DMS53 treated with DMSO at 0.1 percent for 48 hours (cell line): ENCODE measurements at regions not wholly inside any gene's neighbourhood (a gene's known extent, or its start where the extent isn't known, plus 50 kb on each side); places are given as distances from the start of the nearest gene placed in this dataset.
"Not testable (repeated sequence)": the region's sequence is repeated elsewhere in the genome, so short reads cannot be mapped to it uniquely, and the experiment has no call there.

Experiments used
- DNase-seq: peaks from one replicate; lab custom pipeline; 2025; ENCODE audit not compliant: unreplicated experiment; lab: John Stamatoyannopoulos, UW

DNA sequence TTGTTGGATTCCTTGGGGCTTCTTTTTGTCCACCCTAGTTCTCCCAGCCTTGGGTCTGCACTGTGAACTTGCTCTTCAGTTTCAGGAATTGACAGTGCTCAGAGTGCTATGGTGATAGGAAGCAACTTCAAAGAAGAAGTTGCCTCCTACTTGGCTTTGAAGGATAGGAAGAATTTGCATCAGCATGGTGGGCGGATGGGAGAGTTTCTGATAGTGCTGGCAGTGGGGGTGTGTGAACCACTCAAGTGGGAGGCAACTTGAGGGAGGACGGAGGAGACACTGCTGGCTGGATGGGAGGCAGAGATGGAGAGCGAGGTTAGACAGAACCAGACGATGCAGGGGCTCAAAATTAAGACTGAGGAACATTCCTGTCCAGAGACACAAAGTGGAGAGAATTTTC lies 164.4 kb upstream of the SKOR2 start:
- no peak for DNase-seq

DNA sequence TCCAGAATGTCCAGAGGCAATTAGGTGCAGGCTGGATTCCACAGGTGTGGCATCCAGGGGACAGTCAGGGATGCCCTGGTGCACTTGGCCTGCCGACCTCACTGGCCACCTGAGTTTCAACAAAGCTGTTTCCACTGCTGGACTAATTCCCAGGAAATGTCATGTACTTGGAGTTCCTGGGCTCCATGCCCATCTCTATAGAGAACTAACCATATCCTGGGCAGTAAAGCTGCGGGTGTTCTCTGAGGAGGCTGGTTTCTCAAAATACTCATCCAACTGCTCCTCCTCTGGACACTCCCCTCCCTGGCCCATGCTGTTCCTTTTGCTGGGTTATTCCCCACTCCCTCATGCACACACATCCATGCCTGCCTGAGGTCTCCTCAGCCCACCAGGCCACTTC lies 161.9 kb upstream of the SKOR2 start:
- DNase-seq: no peak

DNA sequence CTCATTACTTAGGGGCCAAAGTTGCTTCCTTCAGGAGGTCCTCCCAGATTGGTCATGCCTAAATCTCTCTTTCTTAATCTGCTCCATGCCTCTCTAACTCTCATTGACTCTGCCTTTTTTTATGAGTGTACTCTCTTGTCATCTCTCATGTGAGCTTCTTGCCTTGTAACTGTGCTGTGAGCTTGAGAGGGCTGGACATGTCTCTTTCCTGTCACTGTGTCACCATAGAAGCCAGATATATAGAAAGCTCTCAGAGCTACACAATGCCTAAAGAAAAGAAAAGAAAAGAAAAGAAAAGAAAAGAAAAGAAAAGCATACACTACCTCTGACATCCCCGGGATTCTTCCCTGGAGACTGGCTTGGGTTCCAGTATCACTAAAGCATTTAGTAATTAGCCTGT lies 161.5 kb upstream of the SKOR2 start:
- DNase-seq: no peak

DNA sequence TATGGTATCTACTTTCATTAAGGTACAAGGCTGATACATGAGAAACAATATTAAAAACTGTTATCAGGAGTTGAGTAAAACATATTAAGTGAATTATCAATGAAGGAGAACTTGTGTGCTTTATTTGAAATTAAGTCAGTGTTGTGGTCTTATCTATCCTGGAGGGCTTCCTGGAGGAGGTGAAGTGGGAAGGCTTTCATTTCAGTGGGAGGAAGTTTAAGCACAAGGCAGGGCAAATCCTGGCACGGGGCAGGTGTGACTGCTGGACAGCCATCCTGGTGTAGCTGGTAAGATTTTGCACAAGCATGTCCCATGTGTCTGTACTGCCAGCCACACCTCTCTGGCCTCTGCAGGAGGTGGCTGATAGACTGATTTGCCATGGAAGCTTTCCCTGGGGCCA lies 159.7 kb upstream of the SKOR2 start:
- DNase-seq: no peak

DNA sequence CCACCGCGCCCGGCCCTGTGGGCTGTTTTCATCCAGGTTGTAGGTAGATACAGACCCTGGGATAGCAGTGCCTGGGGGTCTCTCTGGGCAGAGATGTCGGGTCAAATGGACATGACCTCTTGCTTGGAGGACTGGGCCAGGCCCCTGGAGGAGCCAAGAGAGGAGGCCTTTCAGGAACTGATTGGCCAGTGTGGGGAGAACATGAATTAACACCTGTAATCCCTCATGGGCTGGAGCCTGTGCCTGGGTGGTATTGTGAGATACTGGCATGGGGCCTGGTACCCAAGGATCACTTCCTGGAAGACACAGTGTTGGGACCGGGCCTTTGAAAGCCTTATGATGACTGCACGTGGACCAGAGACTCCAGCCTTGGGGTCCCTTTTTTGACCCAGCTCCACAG lies 158.7 kb upstream of the SKOR2 start:
- no peak for DNase-seq

DNA sequence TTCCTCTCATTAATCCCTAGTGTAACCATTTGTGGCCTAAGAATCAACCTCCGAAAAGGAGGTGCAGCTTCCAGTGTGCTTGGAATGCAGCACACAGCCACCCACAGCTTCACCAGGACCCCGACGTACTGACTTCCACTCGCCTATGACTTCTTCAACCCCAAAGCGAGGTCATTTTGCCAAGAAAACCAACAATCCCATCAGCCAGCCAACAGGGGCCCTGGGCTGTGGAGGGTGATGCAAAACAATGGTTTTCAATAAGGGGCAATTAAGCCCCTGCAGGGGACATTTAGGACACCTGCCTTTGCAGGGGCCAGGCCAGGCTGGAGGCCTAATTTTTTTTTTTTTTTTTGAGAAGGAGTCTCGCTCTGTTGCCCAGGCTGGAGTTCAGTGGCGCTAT lies 158.1 kb upstream of the SKOR2 start:
- DNase-seq: no peak

DNA sequence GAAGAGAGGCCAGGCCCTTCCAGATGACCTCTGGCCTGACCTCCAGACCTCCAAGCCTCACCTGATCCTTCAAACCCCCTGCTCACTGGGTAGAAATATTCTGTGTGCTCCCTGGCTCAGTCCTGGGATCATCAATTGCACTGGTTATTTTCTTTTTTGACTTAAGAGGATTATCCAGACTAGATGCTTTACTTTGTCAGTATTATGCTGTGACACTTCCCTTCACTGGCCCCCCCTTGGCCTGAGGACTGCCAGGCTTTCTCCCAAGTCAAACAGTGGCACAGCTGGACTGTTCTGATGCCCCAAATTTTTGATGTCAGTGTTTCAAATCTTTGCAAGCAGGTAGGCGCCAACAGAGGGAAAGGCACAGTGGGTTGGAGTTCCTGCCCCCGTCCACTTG lies 156.3 kb upstream of the SKOR2 start:
- no peak for DNase-seq

DNA sequence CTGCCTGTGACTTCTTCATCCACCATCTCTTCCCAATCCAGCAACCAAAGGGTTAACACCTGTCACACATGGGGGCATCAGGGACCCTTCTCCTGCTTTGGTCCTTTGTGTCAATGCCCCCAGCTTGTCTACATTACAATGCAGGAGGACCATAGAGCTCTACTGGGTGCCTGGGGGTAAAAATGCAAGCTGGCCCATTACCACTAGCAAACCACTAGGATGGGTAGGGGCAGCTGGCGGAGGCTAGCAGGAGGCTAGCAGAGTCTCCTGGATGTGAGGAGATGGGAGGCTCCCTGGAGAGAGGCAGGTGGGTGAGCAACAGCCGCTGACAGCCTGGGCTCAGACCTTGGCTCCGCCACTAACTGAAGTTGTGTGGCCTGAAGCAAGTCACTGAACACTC lies 153.4 kb upstream of the SKOR2 start:
- DNase-seq: no peak

DNA sequence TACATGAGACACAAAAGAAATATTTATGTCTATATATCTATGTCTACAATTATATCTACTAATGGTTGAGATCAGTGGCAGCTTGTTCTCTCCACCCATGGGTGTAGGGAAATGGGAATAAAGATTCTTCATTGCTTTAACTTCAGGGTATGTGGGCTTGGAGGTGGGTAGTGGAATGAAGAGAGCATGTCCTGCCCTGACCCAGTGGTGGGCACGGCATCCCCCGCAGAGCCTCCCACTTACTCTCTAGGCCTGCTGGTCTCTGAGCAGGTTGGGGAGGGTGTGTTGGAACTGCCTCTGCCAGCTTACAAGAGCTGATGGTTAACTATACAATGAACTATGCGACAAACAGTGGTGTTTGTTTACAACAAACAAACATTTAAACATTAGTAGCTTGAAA lies 152.5 kb upstream of the SKOR2 start:
- no peak for DNase-seq

DNA sequence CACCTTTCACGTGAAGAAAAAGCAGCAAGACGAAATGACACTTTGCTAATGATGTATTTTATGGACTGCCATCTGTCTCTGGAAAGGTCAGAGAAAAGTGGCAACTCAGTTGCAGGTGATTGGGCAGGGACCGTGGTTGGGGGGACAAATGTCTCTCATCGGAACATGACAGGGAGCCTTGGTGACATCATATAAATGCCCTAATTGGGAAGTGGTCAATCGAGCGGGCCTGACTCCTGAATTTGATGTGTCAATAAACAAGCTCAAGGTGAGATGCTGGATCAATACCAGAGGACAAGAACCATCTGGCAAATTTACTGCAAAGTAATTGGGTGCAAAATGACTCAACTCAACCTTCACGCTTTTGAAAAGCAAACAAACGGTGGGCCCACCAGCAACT lies 151.9 kb upstream of the SKOR2 start:
- no peak for DNase-seq

DNA sequence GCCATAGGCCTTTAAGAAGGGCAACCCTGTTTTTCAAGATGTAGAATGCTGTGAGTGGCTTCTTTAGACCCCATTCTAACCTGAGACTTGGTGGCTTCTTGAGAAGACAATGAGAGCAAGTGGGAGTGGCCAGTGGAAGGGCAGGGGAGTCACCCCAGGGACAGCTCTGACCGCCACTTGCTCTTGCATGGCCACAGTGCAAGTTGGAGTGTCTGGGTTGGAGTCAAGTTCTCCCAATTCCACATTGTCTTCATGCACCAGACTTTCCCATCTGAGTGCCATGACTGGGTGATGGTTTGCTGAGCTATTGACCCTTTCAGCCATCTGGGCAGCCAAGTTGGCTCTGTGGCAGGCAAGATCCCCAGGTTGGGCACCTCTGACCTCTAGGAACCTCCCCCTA lies 148.0 kb upstream of the SKOR2 start:
- no peak for DNase-seq

DNA sequence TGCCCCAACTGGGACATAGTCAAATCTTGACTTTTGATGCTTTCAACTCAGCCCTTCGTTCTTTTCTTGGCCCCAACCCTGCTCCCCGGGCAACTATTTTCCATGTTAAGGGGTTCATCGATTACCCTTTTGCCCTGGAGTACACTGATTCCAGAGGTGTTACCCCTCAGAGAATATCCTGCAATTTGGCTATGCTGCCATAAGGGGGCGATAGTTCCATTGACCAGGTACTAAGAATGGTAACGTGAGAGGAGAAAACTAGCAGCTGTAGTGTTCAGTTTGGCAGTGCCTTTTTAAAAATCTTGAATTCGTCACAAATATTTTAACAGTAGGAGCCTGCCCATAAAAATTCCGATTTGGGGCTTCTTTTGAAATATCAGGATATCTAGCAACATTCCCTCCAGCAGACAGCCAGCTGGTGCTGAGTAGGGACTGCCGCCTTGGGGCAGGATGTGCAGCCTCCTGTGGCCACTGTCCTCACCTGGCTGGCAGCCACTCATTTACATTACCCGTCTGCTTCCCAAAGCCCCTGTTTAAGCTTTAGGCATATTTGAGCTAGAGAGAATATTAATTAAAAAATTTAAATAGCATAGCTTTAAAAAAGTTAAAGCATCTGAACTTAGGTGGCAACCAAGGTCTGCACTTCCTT lies 146.3 kb upstream of the SKOR2 start:
- DNase-seq: no peak

DNA sequence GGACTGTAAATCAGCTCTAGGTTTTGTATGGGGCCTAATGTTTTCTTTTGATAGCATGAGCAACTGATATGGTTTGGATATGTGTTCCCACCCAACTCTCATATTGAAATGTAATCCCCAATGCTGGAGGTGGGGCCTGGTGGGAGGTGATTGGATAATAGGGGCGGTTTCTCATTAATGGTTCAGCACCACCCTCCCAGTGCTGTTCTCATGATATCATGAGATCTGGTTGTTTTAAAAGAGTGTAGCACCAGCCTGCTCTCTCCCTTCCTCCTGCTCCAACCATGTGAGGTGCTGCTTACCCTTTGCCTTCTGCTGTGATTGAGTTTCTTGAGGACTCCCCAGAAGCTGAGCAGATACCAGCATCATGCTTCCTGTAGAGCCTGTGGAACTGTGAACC lies 140.2 kb upstream of the SKOR2 start:
- no peak for DNase-seq

DNA sequence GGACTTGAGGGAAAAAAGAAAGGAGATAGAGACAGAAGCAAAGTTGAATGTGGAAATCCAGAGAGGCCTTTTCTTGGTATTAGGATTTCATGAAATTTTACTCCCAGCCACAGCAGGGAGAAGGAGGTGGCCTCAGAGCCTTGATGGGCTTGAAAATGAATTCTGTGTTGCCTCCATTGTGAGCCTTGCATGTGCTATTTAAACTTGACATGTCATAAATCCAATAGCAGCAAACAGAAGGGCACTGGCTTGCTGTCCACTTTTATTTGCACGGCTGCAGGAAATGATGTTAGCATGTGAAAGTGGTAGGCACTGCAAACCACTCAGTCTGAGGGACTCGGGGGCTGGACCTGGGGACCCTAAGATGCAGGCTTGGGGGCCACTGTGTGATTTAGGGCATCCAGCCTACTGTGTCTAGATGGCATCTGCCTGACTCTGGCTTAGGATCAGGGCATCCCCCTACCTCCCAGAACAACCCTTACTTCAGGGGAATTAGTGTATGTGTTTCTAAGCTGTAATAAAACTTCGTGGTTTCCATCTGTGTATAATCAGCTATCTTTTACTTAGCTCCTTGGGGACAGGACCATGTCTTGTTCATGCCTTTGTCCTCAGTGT lies 139.1 kb upstream of the SKOR2 start:
- no peak for DNase-seq

DNA sequence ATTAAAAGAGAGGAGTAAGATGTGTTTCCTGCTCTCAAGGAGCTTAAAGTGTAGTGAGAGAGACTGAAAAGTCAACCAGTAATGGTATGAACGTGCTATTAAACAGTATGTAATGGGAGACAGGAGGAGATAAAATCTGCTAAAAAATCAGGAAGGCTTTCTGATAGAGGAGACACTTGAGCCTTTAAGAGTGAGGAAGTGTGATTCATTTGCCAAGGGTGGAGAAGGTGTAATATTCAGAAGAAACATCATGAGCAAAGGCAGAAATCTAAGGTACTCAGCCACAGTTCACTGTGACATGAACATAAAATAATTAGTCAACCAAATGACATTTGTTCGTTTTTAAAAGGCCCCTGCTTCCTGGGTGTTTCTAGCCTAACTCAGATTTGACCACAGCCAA lies 137.8 kb upstream of the SKOR2 start:
- no peak for DNase-seq

DNA sequence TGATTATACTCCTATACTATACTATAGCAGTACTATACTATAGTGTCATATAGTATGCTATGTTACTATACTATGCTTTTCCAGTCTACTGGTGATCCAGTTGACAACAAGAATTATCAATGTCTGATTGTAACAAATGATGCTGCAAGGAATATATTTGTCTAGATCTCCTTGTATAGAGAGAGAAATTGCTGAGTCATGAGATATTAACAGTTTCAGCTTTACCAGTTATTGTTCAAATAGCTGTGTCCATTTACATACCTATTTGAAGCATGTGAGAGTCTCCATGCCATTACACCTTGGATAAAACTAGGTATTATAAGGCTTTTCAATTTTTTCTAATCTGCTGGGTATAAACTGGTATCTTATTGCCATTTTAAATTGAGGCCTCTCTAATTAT lies 136.4 kb upstream of the SKOR2 start:
- no peak for DNase-seq

DNA sequence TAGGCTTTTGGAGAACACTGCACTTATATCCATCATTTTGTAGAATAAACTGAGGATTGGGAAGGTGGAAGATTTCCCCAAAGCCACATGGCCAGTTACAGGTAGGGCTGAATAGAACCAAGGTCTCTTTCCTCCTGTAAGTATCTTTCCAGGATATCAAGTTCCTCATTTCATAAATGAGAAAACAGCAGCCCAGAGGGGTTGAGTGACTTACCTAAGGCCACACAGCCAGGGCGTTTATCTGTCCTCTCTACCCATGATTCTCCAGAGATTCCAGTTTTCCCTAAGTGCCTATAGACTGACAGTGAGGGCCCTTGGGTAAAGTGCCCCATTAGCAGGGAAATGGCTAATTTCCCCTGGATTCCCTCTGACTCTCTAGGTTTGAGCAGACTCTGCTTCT lies 132.3 kb upstream of the SKOR2 start:
- no peak for DNase-seq

DNA sequence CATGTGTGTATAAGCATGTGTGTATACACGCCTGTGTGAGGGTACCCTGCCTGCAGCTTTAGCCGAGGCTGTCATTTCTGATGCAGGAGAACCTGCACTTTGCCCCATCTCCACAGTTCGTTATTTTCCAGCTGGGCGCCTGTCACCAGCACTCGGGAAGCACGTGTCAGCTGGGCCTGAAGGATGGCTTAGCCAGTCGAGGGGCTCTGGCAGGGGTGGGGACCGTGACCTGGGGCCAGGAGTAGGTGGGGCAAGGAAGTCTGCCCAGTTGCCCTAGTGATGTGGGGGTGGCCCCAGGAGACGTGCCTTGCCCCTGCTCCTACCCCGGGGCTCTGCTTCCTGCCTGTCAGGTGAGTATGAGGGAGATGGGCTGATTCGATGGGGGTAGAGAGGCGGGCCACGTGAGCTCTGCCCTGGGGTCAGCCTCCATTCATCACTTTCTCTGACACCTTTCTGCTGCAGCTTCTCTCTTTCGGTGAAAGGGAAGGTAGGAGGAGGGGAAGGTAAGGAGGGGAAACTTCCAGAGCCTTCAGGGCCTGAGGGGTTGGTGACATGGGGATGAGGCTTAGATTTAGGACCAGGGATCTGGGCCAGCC lies 130.6 kb upstream of the SKOR2 start:
- no peak for DNase-seq

DNA sequence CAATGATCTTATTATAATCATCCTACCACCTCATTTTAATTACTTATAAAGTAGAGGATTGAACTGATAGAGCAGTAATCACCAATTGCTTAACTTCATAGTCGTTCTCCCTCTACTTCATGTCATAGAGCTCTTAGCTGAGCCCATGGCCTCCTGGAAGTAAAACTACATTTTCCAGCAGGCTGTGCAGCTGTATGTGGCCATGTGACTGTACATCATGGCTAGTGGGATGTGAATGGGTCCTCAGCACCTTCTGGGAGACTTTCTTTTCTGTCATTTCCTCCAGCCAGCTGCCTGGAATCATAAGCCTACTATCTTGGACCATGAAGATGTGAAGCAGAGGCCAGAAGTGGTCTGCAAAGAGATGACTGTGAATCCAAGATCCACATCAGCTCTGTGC lies 128.7 kb upstream of the SKOR2 start:
- no peak for DNase-seq

DNA sequence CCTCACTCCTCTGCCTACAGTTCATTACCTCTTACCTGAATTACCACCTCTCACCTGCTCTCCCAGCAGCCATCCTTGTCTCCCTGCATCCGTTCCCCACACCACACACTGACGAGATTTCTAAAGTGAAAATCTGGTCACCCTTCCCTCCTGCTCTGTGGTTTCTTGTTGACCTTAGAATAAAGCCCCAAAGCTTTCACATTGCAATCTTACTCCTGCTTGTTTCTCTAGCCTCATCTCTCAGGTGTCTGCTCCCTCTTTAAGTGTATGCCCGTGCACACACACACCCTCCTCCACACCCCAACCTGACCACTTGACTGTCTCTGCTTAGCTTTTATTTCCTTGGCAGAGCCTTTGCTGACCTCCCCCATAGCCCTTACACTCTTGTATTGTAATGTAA lies 122.0 kb upstream of the SKOR2 start:
- no peak for DNase-seq

DNA sequence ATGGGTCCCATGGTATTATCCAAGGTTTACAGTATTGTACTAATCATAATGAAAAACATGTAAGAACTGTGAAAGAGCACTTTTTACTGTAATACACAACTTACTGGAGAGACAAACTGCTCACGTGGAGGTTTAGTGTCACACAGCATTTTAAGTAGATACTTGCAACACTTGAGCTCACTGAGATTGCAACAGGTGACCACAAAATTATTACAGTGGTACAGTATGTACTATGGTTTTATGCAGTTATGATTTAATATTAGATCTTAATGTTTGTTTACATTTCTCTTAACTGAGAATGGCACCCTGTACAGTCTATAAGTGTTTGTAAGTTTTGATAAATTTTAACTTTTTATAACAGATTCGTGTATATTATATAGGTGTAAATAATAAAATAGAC lies 118.6 kb upstream of the SKOR2 start:
- no peak for DNase-seq

DNA sequence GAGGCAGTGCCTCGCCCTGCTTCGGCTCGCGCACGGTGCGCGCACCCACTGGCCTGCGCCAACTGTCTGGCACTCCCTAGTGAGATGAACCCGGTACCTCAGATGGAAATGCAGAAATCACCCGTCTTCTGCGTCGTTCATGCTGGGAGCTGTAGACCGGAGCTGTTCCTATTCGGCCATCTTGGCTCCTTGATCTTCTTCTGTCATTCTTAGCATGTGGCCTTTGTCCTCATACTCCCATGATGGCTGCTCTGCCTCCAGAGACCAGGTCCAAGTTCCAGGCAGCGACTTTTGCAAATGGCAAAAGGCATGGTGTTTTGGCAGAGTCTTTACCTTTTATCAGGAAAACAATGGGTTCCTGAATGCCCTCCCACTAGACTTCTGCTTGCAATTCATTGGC lies 102.6 kb upstream of the SKOR2 start:
- DNase-seq: not testable (repeated sequence)

DNA sequence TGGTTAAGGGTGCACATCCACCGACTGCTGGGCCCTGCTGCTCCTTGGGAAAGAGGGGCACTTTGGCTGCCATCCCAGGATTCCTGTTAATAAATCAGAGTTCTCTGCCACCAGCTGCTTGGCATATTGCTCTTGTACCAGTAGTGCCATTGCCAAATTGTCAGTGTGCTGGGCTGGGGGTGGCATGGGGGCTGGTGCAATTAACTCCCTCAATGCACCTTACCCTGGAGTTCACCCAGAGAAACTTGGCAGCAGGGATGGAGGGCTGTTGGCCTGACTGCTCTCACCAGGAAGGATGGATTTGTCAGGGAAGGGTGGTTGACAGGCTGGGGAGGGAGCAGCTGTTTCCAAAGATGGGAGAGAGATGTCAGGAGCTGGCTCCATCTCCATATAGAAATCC lies 94.6 kb upstream of the SKOR2 start:
- DNase-seq: no peak
